Neural progenitor cell (in vitro differentiated cells): ENCODE measurements at regions not wholly inside any gene's neighbourhood (a gene's known extent, or its start where the extent isn't known, plus 50 kb on each side); places are given as distances from the start of the nearest gene placed in this dataset.

Source experiments
- DNase-seq: peaks from one replicate; pipeline ENCODE4 v3.0.0-alpha.2; 2016; ENCODE audit warnings: low spot score
- H2AFZ ChIP-seq: fragments of 200-600 bp; sonication (generic); replicated peaks from 2 replicates; pipeline ENCODE4 v1.6.1; 2016; ENCODE audit warnings: antibody characterized with exemption
- H3F3A ChIP-seq: fragments of 200-600 bp; sonication (generic); 2 replicates; pipeline ENCODE4 v1.6.1; 2016; ENCODE audit warnings: antibody characterized with exemption, low read depth
- H3K27ac ChIP-seq: fragments of 200-600 bp; sonication (generic); 2 replicates; pipeline ENCODE4 v1.5.1; 2016; ENCODE audit warnings: mild to moderate bottlenecking
- H3K27me3 ChIP-seq: fragments of 200-600 bp; sonication (generic); 2 replicates; pipeline ENCODE4 v1.6.1; 2016; ENCODE audit warnings: mild to moderate bottlenecking, moderate library complexity
- H3K36me3 ChIP-seq: fragments of 200-600 bp; sonication (generic); 2 replicates; pipeline ENCODE4 v1.5.1; 2016
- H3K4me1 ChIP-seq: fragments of 200-600 bp; sonication (generic); 2 replicates; pipeline ENCODE4 v1.6.1; 2016; ENCODE audit warnings: mixed run types
- H3K4me2 ChIP-seq: fragments of 200-600 bp; sonication (generic); 2 replicates; pipeline ENCODE4 v1.6.1; 2016
- H3K4me3 ChIP-seq: fragments of 200-600 bp; sonication (generic); 2 replicates; pipeline ENCODE4 v1.5.1; 2016
- H3K79me2 ChIP-seq: fragments of 200-600 bp; sonication (generic); 2 replicates; pipeline ENCODE4 v1.6.1; 2016; ENCODE audit warnings: low read depth
- H3K9ac ChIP-seq: fragments of 200-600 bp; sonication (generic); 2 replicates; pipeline ENCODE4 v1.6.1; 2016
- H3K9me3 ChIP-seq: fragments of 200-600 bp; sonication (generic); 2 replicates; pipeline ENCODE4 v1.5.1; 2016; ENCODE audit warnings: low read depth
- H4K20me1 ChIP-seq: fragments of 200-600 bp; sonication (generic); 2 replicates; pipeline ENCODE4 v1.6.1; 2016; ENCODE audit warnings: low read depth
- H3K27ac Mint-ChIP-seq: 3 replicates; pipeline ENCODE4 v1.8.0; 2021; ENCODE audit warnings: mixed read lengths
- H3K27me3 Mint-ChIP-seq: 2 replicates; pipeline ENCODE4 v1.8.0; 2022; ENCODE audit warnings: low read depth, mild to moderate bottlenecking, inconsistent platforms, moderate library complexity, mixed read lengths; ENCODE audit not compliant: insufficient read depth
- H3K36me3 Mint-ChIP-seq: 3 replicates; pipeline ENCODE4 v1.8.0; 2021; ENCODE audit warnings: mixed read lengths
- H3K4me1 Mint-ChIP-seq: 3 replicates; pipeline ENCODE4 v1.8.0; 2021; ENCODE audit warnings: mixed read lengths
- H3K4me3 Mint-ChIP-seq: 3 replicates; pipeline ENCODE4 v1.8.0; 2021; ENCODE audit warnings: mild to moderate bottlenecking, moderate library complexity, mixed read lengths
- H3K9me3 Mint-ChIP-seq: 3 replicates; pipeline ENCODE4 v1.8.0; 2020; ENCODE audit warnings: mixed read lengths
- CTCF ChIP-seq: fragments of 200-600 bp; sonication (generic); IDR thresholded peaks from 2 replicates; pipeline ENCODE4 v1.5.1; 2017; ENCODE audit warnings: antibody characterized with exemption, mild to moderate bottlenecking
- EZH2 ChIP-seq: fragments of 200-600 bp; sonication (generic); IDR thresholded peaks from 2 replicates; pipeline ENCODE4 v1.6.1; 2017; ENCODE audit warnings: antibody characterized with exemption, mild to moderate bottlenecking, moderate library complexity
- EZH2phosphoT487 ChIP-seq: fragments of 200-600 bp; sonication (generic); IDR thresholded peaks from 2 replicates; pipeline ENCODE4 v1.6.1; 2017; ENCODE audit warnings: antibody characterized with exemption

- no peak overlapping the region for H3K27ac ChIP-seq
- H3K9me3 Mint-ChIP-seq, result peaks cover 5% of the 10 kb centered on the region
- H3K36me3 Mint-ChIP-seq, result no peaks in the 10 kb centered on the region
- no peaks in the 10 kb centered on the region for H3K36me3 ChIP-seq
- H3K4me1 Mint-ChIP-seq, result no peaks in the 10 kb centered on the region
- H3K9ac ChIP-seq, result no peak overlapping the region
- H3K27ac Mint-ChIP-seq, result no peak overlapping the region
- no peaks in the 10 kb centered on the region for H3K4me1 ChIP-seq
- no peak overlapping the region for H2AFZ ChIP-seq
- no peak overlapping the region for H3K4me2 ChIP-seq
- no peak overlapping the region for H3K4me3 ChIP-seq
- no peaks in the 10 kb centered on the region for H3F3A ChIP-seq
- H3K27me3 Mint-ChIP-seq, result peaks cover 2% of the 10 kb centered on the region
- no peaks in the 10 kb centered on the region for H3K79me2 ChIP-seq
- TF ChIP-seq EZH2 (no peak), EZH2phosphoT487 (no peak), CTCF (no peak)
- no peaks in the 10 kb centered on the region for H3K27me3 ChIP-seq
- no peak for DNase-seq
- H4K20me1 ChIP-seq, result no peaks in the 10 kb centered on the region
- H3K9me3 ChIP-seq, result no peaks in the 10 kb centered on the region
- H3K4me3 Mint-ChIP-seq, result no peak overlapping the region
Observed at GRCh38 chr16:64507240-64508024, 614.4 kb downstream of the CDH11 start.

GRCh38 chr16:64499211-64499610, 622.7 kb downstream of the CDH11 start:
- H2AFZ ChIP-seq, result no peak overlapping the region
- H3F3A ChIP-seq, result no peaks in the 10 kb centered on the region
- no peaks in the 10 kb centered on the region for H3K79me2 ChIP-seq
- H3K27me3 ChIP-seq, result no peaks in the 10 kb centered on the region
- H3K36me3 ChIP-seq, result no peaks in the 10 kb centered on the region
- H3K4me3 Mint-ChIP-seq, result no peak overlapping the region
- H4K20me1 ChIP-seq, result no peaks in the 10 kb centered on the region
- H3K4me1 ChIP-seq, result no peaks in the 10 kb centered on the region
- H3K4me2 ChIP-seq, result no peak overlapping the region
- H3K36me3 Mint-ChIP-seq, result no peaks in the 10 kb centered on the region
- H3K27ac ChIP-seq, result no peak overlapping the region
- no peaks in the 10 kb centered on the region for H3K4me1 Mint-ChIP-seq
- no peak for TF ChIP-seq EZH2
- TF ChIP-seq CTCF, result no peak
- no peak for TF ChIP-seq EZH2phosphoT487
- H3K27me3 Mint-ChIP-seq, result no peaks in the 10 kb centered on the region
- no peaks in the 10 kb centered on the region for H3K9me3 Mint-ChIP-seq
- no peak overlapping the region for H3K4me3 ChIP-seq
- no peak overlapping the region for H3K27ac Mint-ChIP-seq
- no peaks in the 10 kb centered on the region for H3K9me3 ChIP-seq
- no peak for DNase-seq
- H3K9ac ChIP-seq, result no peak overlapping the region

GRCh38 chr16:64498363-64498762, 623.5 kb downstream of the CDH11 start:
- Histone ChIP-seq H3K27ac (no peak overlapping the region), H3K36me3 (no peaks in the 10 kb centered on the region), H3K79me2 (no peaks in the 10 kb centered on the region), H3F3A (no peaks in the 10 kb centered on the region), H2AFZ (no peak overlapping the region), H3K27me3 (no peaks in the 10 kb centered on the region), H3K9ac (no peak overlapping the region), H3K4me3 (no peak overlapping the region), H3K4me2 (no peak overlapping the region), H4K20me1 (no peaks in the 10 kb centered on the region), H3K4me1 (no peaks in the 10 kb centered on the region), H3K9me3 (no peaks in the 10 kb centered on the region)
- Mint-ChIP-seq H3K27ac (no peak overlapping the region), H3K9me3 (no peaks in the 10 kb centered on the region), H3K27me3 (no peaks in the 10 kb centered on the region), H3K36me3 (no peaks in the 10 kb centered on the region), H3K4me1 (no peaks in the 10 kb centered on the region), H3K4me3 (no peak overlapping the region)
- no peak for DNase-seq
- no peak for TF ChIP-seq CTCF
- no peak for TF ChIP-seq EZH2
- no peak for TF ChIP-seq EZH2phosphoT487
